DND-41 (cell line): ENCODE measurements at regions not wholly inside any gene's neighbourhood (a gene's known extent, or its start where the extent isn't known, plus 50 kb on each side); places are given as distances from the start of the nearest gene placed in this dataset.

Source experiments
- CTCF ChIP-seq: IDR thresholded peaks from 2 replicates; pipeline ENCODE4 v1.5.1; 2012; ENCODE audit warnings: borderline replicate concordance, low read length, moderate library complexity, mild to moderate bottlenecking; ENCODE audit not compliant: poor library complexity, severe bottlenecking; ENCODE audit errors: extremely low read depth
- EZH2 ChIP-seq: IDR thresholded peaks from 3 replicates; pipeline ENCODE4 v1.6.1; 2012; ENCODE audit warnings: borderline replicate concordance, low read depth, mild to moderate bottlenecking, moderate library complexity, low read length, inconsistent platforms; ENCODE audit not compliant: severe bottlenecking

- TF ChIP-seq CTCF: no peak
- no peak for TF ChIP-seq EZH2
These were observed 88.0 kb upstream of the PELI1 start for GRCh38 chr2:64232266-64232665.
